Ovary (tissue), 7 donors: ENCODE measurements at regions not wholly inside any gene's neighbourhood (a gene's known extent, or its start where the extent isn't known, plus 50 kb on each side); places are given as distances from the start of the nearest gene placed in this dataset.

Source experiments
- DNase-seq, 5 donors: peaks; one replicate each; pipeline ENCODE4 v3.0.0-alpha.2; 2019 to 2020
- H3K27ac ChIP-seq, 2 donors: fragments of 200-600 bp; one replicate each; pipeline versions ENCODE4 v1.5.1 to v1.8.0; 2019 to 2022
- H3K27me3 ChIP-seq: fragments of 200-600 bp; one replicate; pipeline ENCODE4 v1.8.0; 2022
- H3K36me3 ChIP-seq: fragments of 200-600 bp; sonication (generic); one replicate; pipeline ENCODE4 v1.5.1; 2019
- H3K4me1 ChIP-seq: one replicate; pipeline ENCODE4 v1.8.1; 2013; ENCODE audit warnings: mild to moderate bottlenecking, moderate library complexity; ENCODE audit not compliant: insufficient read depth
- H3K4me3 ChIP-seq: fragments of 200-600 bp; sonication (generic); one replicate; pipeline ENCODE4 v1.5.1; 2017
- H3K9me3 ChIP-seq, 2 donors: fragments of 200-600 bp in 1 of 2; sonication (generic) in 1 of 2; one replicate each; pipeline versions ENCODE4 v1.5.1 to v1.8.1; 2013 to 2019; ENCODE audit warnings: mild to moderate bottlenecking in 1 of 2, moderate library complexity in 1 of 2
- CTCF ChIP-seq, 3 donors: fragments of 450-650 bp in 2 of 3; fragments of 200-600 bp in 1 of 3; IDR thresholded peaks; one replicate each; pipeline versions ENCODE4 v1.5.1 to v1.8.0; 2016 to 2022; ENCODE audit warnings: antibody characterized with exemption in 3 of 3, mild to moderate bottlenecking in 1 of 3
- EP300 ChIP-seq: sonication (generic); formaldehyde crosslinking; IDR thresholded peaks from one replicate; pipeline ENCODE4 v1.6.1; 2017; ENCODE audit warnings: antibody characterized with exemption
- POLR2A ChIP-seq: fragments of 450-650 bp; IDR thresholded peaks from one replicate; pipeline ENCODE4 v1.6.1; 2017; ENCODE audit warnings: antibody characterized with exemption, mild to moderate bottlenecking, moderate library complexity
- WGBS, 3 donors: extraction: QIAGEN DNeasy Blood & Tissue Kit in 1 of 3; methylation state at CpG; one replicate each; pipeline versions ENCODE4 v1.1.5 to v1.1.7; 2013 to 2017; 5-methylcytosine and 5-hydroxymethylcytosine counted together
- intact Hi-C, 4 donors: fragments of 100-400 bp; cut with DNase I; formaldehyde crosslinking; loops; one replicate each; pipeline versions ENCODE4 v1.11.0 to v1.15.1; 2022 to 2023
- donor health status: DM: no; HTN: no; CAD: no; lungs with moderate emphysema.
- donor health status: DM: no; HTN: no; CAD: no.
- donor health status: Bipolar disorder and iron deficiency.
- donor health status: DM: no; HTN: no; CAD: no.
- donor health status: DM: yes; HTN: yes; CAD: no.

- no peaks in the 10 kb centered on the region for H3K36me3 ChIP-seq
- H3K27me3 ChIP-seq, result no peaks in the 10 kb centered on the region
- H3K4me3 ChIP-seq, result no peak overlapping the region
- H3K27ac ChIP-seq, result no peak overlapping the region
- TF ChIP-seq CTCF (IDR thresholded peaks at IDR 0.05) (no peak), POLR2A (no peak), EP300 (no peak)
- no peaks in the 10 kb centered on the region for H3K4me1 ChIP-seq
- DNase-seq, result no peak
- intact Hi-C loops, result no loop called here
- no peaks in the 10 kb centered on the region for H3K9me3 ChIP-seq
- WGBS, 3 donors, result 78 to 81% (median 80%) methylated on average over 1 of the region's 1 CpG
Observed at GRCh38 chr14:76287063-76287462, 88.9 kb upstream of the ESRRB start.

- intact Hi-C loops, result no loop called here
- TF ChIP-seq CTCF (IDR thresholded peaks at IDR 0.05), result no peak
- no peak for TF ChIP-seq POLR2A
- no peak for TF ChIP-seq EP300
- DNase-seq, result no peak
- Histone ChIP-seq H3K27ac (no peak overlapping the region), H3K36me3 (no peaks in the 10 kb centered on the region), H3K4me3 (no peak overlapping the region), H3K4me1 (no peaks in the 10 kb centered on the region), H3K9me3 (no peaks in the 10 kb centered on the region), H3K27me3 (no peaks in the 10 kb centered on the region)
- 71 to 78% (median 74%) methylated on average over 4 of the region's 4 CpGs for WGBS, 3 donors
Observed at GRCh38 chr14:76289276-76289675, 86.7 kb upstream of the ESRRB start.

GRCh38 chr14:76292561-76292960 lies 83.4 kb upstream of the ESRRB start:
- intact Hi-C loops, result no loop called here

GRCh38 chr14:76293221-76293620 lies 82.7 kb upstream of the ESRRB start:
- TF ChIP-seq CTCF (IDR thresholded peaks at IDR 0.05) (no peak), EP300 (no peak), POLR2A (no peak)
- H3K9me3 ChIP-seq, result no peaks in the 10 kb centered on the region
- H3K4me1 ChIP-seq, result no peaks in the 10 kb centered on the region
- H3K36me3 ChIP-seq, result no peaks in the 10 kb centered on the region
- intact Hi-C loops, result no loop called here
- H3K27ac ChIP-seq, result no peak overlapping the region
- H3K4me3 ChIP-seq, result no peak overlapping the region
- no peaks in the 10 kb centered on the region for H3K27me3 ChIP-seq
- WGBS, 3 donors, result 69 to 78% (median 75%) methylated on average over 3 of the region's 3 CpGs
- no peak for DNase-seq

More at GRCh38 chr14:76292561-76292960, 83.4 kb upstream of the ESRRB start:
- no peaks in the 10 kb centered on the region for H3K9me3 ChIP-seq
- no peak for DNase-seq
- TF ChIP-seq EP300 (no peak), CTCF (IDR thresholded peaks at IDR 0.05) (no peak), POLR2A (no peak)
- no peaks in the 10 kb centered on the region for H3K36me3 ChIP-seq
- H3K4me3 ChIP-seq, result no peak overlapping the region
- WGBS, 3 donors, result 82 to 92% (median 89%) methylated on average over 10 of the region's 10 CpGs
- H3K4me1 ChIP-seq, result no peaks in the 10 kb centered on the region
- no peaks in the 10 kb centered on the region for H3K27me3 ChIP-seq
- H3K27ac ChIP-seq, result no peak overlapping the region

GRCh38 chr14:76293923-76294322 lies 82.0 kb upstream of the ESRRB start:
- no peaks in the 10 kb centered on the region for H3K36me3 ChIP-seq
- no peaks in the 10 kb centered on the region for H3K9me3 ChIP-seq
- no peak for DNase-seq
- H3K4me3 ChIP-seq, result no peak overlapping the region
- no peak for TF ChIP-seq POLR2A
- no peak for TF ChIP-seq CTCF (IDR thresholded peaks at IDR 0.05)
- no peak for TF ChIP-seq EP300
- H3K27ac ChIP-seq, result no peak overlapping the region
- 44 to 51% (median 50%) methylated on average over 3 of the region's 3 CpGs for WGBS, 3 donors
- H3K4me1 ChIP-seq, result no peaks in the 10 kb centered on the region
- no peaks in the 10 kb centered on the region for H3K27me3 ChIP-seq
- intact Hi-C loops, result no loop called here
